Liver (tissue), 8 donors: ENCODE measurements at regions not wholly inside any gene's neighbourhood (a gene's known extent, or its start where the extent isn't known, plus 50 kb on each side); places are given as distances from the start of the nearest gene placed in this dataset.

ENCODE experiments used
- DNase-seq: peaks from one replicate; pipeline ENCODE4 v3.0.0-alpha.2; 2017; ENCODE audit warnings: low spot score
- H3K27ac ChIP-seq, 2 donors: one replicate each; pipeline ENCODE4 v1.7.0; 2013; ENCODE audit warnings: inconsistent platforms in 2 of 2, low read length in 2 of 2, control low read depth in 1 of 2, low read depth in 1 of 2, mild to moderate bottlenecking in 1 of 2
- H3K27me3 ChIP-seq, 4 donors: one replicate each; pipeline versions ENCODE4 v1.6.1 to v1.7.0; 2013; ENCODE audit warnings: low read length in 3 of 4, inconsistent platforms in 1 of 4, mild to moderate bottlenecking in 1 of 4, moderate library complexity in 1 of 4; ENCODE audit not compliant: control insufficient read depth in 4 of 4, insufficient read depth in 4 of 4
- H3K36me3 ChIP-seq, 4 donors: one replicate each; pipeline versions ENCODE4 v1.6.1 to v1.7.0; 2013; ENCODE audit warnings: low read length in 3 of 4, mild to moderate bottlenecking in 3 of 4, low read depth in 1 of 4, moderate library complexity in 1 of 4; ENCODE audit not compliant: control insufficient read depth in 4 of 4, insufficient read depth in 3 of 4
- H3K4me1 ChIP-seq, 4 donors: one replicate each; pipeline versions ENCODE4 v1.6.1 to v1.7.0; 2013; ENCODE audit warnings: low read length in 3 of 4, mild to moderate bottlenecking in 3 of 4, moderate library complexity in 1 of 4; ENCODE audit not compliant: control insufficient read depth in 4 of 4, insufficient read depth in 4 of 4
- H3K4me3 ChIP-seq, 3 donors: one replicate each; pipeline versions ENCODE4 v1.6.1 to v1.7.0; 2013; ENCODE audit warnings: low read length in 3 of 3, control low read depth in 1 of 3, low read depth in 1 of 3, mild to moderate bottlenecking in 1 of 3
- H3K9ac ChIP-seq, 2 donors: one replicate each; pipeline ENCODE4 v1.7.0; 2013; ENCODE audit warnings: low read length in 2 of 2, mild to moderate bottlenecking in 2 of 2, moderate library complexity in 2 of 2, control low read depth in 1 of 2, low read depth in 1 of 2
- H3K9me3 ChIP-seq, 4 donors: one replicate each; pipeline versions ENCODE4 v1.6.1 to v1.7.0; 2013; ENCODE audit warnings: low read length in 3 of 4; ENCODE audit not compliant: control insufficient read depth in 4 of 4
- ATF3 ChIP-seq: IDR thresholded peaks from 2 replicates; pipeline ENCODE4 v1.6.1; 2016; ENCODE audit warnings: antibody characterized with exemption
- EGR1 ChIP-seq, 2 donors: IDR thresholded peaks; 2 replicates each; pipeline ENCODE4 v1.6.1; 2016 to 2018; ENCODE audit warnings: antibody characterized with exemption in 2 of 2, low read depth in 2 of 2
- FOXA1 ChIP-seq: IDR thresholded peaks from 2 replicates; pipeline ENCODE4 v1.6.1; 2016; ENCODE audit warnings: antibody characterized with exemption
- FOXA2 ChIP-seq: IDR thresholded peaks from 2 replicates; pipeline ENCODE4 v1.6.1; 2016; ENCODE audit warnings: antibody characterized with exemption
- GABPA ChIP-seq, 2 donors: IDR thresholded peaks in 1 of 2; conservative IDR thresholded peaks in 1 of 2; 2 replicates each; pipeline ENCODE4 v1.6.1; 2016; ENCODE audit warnings: antibody characterized with exemption in 2 of 2, mild to moderate bottlenecking in 1 of 2, moderate library complexity in 1 of 2
- HNF4A ChIP-seq, 2 donors: conservative IDR thresholded peaks; 2 replicates each; pipeline ENCODE4 v1.6.1; 2016; ENCODE audit warnings: antibody characterized with exemption in 2 of 2, mild to moderate bottlenecking in 2 of 2
- HNF4G ChIP-seq: IDR thresholded peaks from 2 replicates; pipeline ENCODE4 v1.6.1; 2016; ENCODE audit warnings: antibody characterized with exemption
- JUND ChIP-seq, 2 donors: IDR thresholded peaks; 2 replicates each; pipeline ENCODE4 v1.6.1; 2016; ENCODE audit warnings: antibody characterized with exemption in 2 of 2
- MAX ChIP-seq: IDR thresholded peaks from 2 replicates; pipeline ENCODE4 v1.6.1; 2016; ENCODE audit warnings: antibody characterized with exemption
- NR2F2 ChIP-seq: IDR thresholded peaks from 2 replicates; pipeline ENCODE4 v1.6.1; 2016; ENCODE audit warnings: antibody characterized with exemption
- RAD21 ChIP-seq, 2 donors: IDR thresholded peaks; 2 replicates each; pipeline ENCODE4 v1.6.1; 2016; ENCODE audit warnings: antibody characterized with exemption in 2 of 2, mild to moderate bottlenecking in 2 of 2
- RXRA ChIP-seq, 2 donors: IDR thresholded peaks; 2 replicates each; pipeline ENCODE4 v1.6.1; 2017 to 2018; ENCODE audit warnings: antibody characterized with exemption in 2 of 2, mild to moderate bottlenecking in 1 of 2
- SP1 ChIP-seq: IDR thresholded peaks from 2 replicates; pipeline ENCODE4 v1.6.1; 2018; ENCODE audit warnings: antibody characterized with exemption, mild to moderate bottlenecking
- TAF1 ChIP-seq: conservative IDR thresholded peaks from 2 replicates; pipeline ENCODE4 v1.6.1; 2016; ENCODE audit warnings: antibody characterized with exemption, mild to moderate bottlenecking
- YY1 ChIP-seq: IDR thresholded peaks from 2 replicates; pipeline ENCODE4 v1.6.1; 2016; ENCODE audit warnings: antibody characterized with exemption, mild to moderate bottlenecking
- ZBTB33 ChIP-seq: IDR thresholded peaks from 2 replicates; pipeline ENCODE4 v1.6.1; 2016; ENCODE audit warnings: antibody characterized with exemption
- WGBS: extraction: QIAGEN DNeasy Blood & Tissue Kit; methylation state at CpG from one replicate; pipeline ENCODE4 v1.1.7; 2013; 5-methylcytosine and 5-hydroxymethylcytosine counted together
- TF ChIP-seq, protein P1 (sequence below): fragments of 150-350 bp; IDR thresholded peaks from 2 replicates; pipeline ENCODE4 v1.5.1; 2017; ENCODE audit warnings: improper control_type of control experiment, low read depth, low read length; ENCODE audit not compliant: missing input control
- TF ChIP-seq, protein P2 (sequence below): IDR thresholded peaks from 2 replicates; pipeline ENCODE4 v1.6.1; 2016; ENCODE audit warnings: antibody characterized with exemption, mild to moderate bottlenecking
- donor health status: healthy.
- donor health status: healthy.
- donor health status: healthy.
- donor health status: healthy.
- donor health status: healthy.

DNA sequence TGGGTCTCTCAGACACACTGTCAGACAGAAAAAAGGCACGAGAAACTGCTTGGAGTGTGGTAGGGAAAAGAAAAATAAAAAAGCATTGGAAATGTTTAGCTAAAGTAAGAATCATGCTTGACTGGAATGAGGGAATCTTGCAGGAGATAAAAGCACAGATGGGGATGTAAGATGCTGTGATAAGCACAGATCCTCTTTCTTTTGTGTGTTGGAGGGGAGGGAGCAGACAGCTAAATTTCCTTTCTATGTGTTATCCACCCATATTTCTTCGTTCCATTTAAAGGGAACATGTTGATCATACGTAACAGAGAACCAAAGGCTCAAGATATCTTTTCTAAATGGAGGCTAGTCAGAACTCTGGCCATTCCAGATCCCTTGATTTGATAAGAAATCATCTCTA, 614.0 kb upstream of the LCORL start:
- no peak for DNase-seq
- Histone ChIP-seq H3K4me1 (no peaks in the 10 kb centered on the region), H3K27me3 (no peaks in the 10 kb centered on the region), H3K36me3 (no peaks in the 10 kb centered on the region), H3K9me3 (peaks cover 0 to 5% (median under 1%) of the 10 kb centered on the region in 4 donors), H3K9ac (no peak overlapping the region), H3K4me3 (no peak overlapping the region), H3K27ac (no peak overlapping the region)
- TF ChIP-seq HNF4A (conservative IDR thresholded peaks at IDR 0.05) (no peak), MAX (no peak), ZBTB33 (no peak), FOXA2 (no peak), RAD21 (IDR thresholded peaks at IDR 0.05) (no peak), FOXA1 (no peak), NR2F2 (no peak), SP1 (no peak), YY1 (no peak), GABPA (IDR thresholded peaks at IDR 0.05 in 1 of 2, conservative IDR thresholded peaks at IDR 0.05 in 1 of 2) (no peak), ATF3 (no peak), RXRA (IDR thresholded peaks at IDR 0.05) (no peak)
- TF ChIP-seq, protein P1, sequence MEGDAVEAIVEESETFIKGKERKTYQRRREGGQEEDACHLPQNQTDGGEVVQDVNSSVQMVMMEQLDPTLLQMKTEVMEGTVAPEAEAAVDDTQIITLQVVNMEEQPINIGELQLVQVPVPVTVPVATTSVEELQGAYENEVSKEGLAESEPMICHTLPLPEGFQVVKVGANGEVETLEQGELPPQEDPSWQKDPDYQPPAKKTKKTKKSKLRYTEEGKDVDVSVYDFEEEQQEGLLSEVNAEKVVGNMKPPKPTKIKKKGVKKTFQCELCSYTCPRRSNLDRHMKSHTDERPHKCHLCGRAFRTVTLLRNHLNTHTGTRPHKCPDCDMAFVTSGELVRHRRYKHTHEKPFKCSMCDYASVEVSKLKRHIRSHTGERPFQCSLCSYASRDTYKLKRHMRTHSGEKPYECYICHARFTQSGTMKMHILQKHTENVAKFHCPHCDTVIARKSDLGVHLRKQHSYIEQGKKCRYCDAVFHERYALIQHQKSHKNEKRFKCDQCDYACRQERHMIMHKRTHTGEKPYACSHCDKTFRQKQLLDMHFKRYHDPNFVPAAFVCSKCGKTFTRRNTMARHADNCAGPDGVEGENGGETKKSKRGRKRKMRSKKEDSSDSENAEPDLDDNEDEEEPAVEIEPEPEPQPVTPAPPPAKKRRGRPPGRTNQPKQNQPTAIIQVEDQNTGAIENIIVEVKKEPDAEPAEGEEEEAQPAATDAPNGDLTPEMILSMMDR = no peak
- TF ChIP-seq, protein P2, sequence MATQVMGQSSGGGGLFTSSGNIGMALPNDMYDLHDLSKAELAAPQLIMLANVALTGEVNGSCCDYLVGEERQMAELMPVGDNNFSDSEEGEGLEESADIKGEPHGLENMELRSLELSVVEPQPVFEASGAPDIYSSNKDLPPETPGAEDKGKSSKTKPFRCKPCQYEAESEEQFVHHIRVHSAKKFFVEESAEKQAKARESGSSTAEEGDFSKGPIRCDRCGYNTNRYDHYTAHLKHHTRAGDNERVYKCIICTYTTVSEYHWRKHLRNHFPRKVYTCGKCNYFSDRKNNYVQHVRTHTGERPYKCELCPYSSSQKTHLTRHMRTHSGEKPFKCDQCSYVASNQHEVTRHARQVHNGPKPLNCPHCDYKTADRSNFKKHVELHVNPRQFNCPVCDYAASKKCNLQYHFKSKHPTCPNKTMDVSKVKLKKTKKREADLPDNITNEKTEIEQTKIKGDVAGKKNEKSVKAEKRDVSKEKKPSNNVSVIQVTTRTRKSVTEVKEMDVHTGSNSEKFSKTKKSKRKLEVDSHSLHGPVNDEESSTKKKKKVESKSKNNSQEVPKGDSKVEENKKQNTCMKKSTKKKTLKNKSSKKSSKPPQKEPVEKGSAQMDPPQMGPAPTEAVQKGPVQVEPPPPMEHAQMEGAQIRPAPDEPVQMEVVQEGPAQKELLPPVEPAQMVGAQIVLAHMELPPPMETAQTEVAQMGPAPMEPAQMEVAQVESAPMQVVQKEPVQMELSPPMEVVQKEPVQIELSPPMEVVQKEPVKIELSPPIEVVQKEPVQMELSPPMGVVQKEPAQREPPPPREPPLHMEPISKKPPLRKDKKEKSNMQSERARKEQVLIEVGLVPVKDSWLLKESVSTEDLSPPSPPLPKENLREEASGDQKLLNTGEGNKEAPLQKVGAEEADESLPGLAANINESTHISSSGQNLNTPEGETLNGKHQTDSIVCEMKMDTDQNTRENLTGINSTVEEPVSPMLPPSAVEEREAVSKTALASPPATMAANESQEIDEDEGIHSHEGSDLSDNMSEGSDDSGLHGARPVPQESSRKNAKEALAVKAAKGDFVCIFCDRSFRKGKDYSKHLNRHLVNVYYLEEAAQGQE = no peak
- WGBS = 55% methylated on average over 3 of the region's 3 CpGs

DNA sequence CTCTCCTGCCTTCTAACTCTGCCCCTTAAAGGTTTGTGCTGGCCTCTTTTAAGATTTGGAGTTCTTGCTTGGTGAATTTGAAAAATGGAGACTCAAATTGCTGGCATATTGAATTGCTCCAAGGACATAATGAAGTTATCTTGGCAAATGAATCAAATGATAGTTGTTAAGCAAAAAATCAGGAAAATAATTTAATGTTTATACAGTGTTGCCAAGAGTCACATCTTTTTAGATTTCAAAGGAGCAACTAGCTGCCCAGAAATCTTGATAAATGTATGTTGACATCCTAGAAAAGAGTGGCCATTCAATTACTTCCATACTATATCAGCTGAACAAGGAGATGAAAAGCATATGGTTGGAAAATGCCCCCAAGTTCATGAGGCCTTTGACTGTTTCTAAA, 610.0 kb upstream of the LCORL start:
- Histone ChIP-seq H3K4me1 (no peaks in the 10 kb centered on the region), H3K36me3 (no peaks in the 10 kb centered on the region), H3K9ac (no peak overlapping the region), H3K27ac (no peak overlapping the region), H3K9me3 (peaks cover 0 to 5% (median 1%) of the 10 kb centered on the region in 4 donors), H3K4me3 (no peak overlapping the region), H3K27me3 (no peaks in the 10 kb centered on the region)
- DNase-seq = no peak
- TF ChIP-seq ATF3 (no peak), JUND (IDR thresholded peaks at IDR 0.05) (no peak), ZBTB33 (no peak), HNF4G (no peak), GABPA (IDR thresholded peaks at IDR 0.05 in 1 of 2, conservative IDR thresholded peaks at IDR 0.05 in 1 of 2) (no peak), MAX (no peak), FOXA2 (no peak), RXRA (IDR thresholded peaks at IDR 0.05) (no peak), YY1 (no peak), FOXA1 (no peak), EGR1 (IDR thresholded peaks at IDR 0.05; ENCODE audit: low read depth in 2 of 2) (no peak), TAF1 (no peak)
- TF ChIP-seq, protein P2 = no peak
